A549 (cell line): ENCODE measurements at regions not wholly inside any gene's neighbourhood (a gene's known extent, or its start where the extent isn't known, plus 50 kb on each side); places are given as distances from the start of the nearest gene placed in this dataset.

Source experiments
- ATAC-seq, 2 experiments: fragments of 200-7000 bp in 1 of 2; fragments of >200 bp in 1 of 2; cut with Nextera tagmentation in 1 of 2; cut with Tn5 transposase in 1 of 2; 3 replicates each; pipeline versions ENCODE4 v1.8.0 to v1.9.1; 2018 to 2020; ENCODE audit warnings: mild to moderate bottlenecking in 1 of 2, moderate library complexity in 1 of 2
- CTCF ChIA-PET: fragments of 300-600 bp; sonication (Branson Sonifier 250); formaldehyde crosslinking; extraction: SDS; loops from one replicate; lab custom pipeline; 2021; ENCODE audit warnings: antibody characterized with exemption, inconsistent platforms; lab: Yijun Ruan, JAX
- POLR2A ChIA-PET: fragments of 350-600 bp; formaldehyde crosslinking; extraction: SDS; loops from one replicate; lab custom pipeline; 2021; ENCODE audit warnings: antibody characterized with exemption, inconsistent platforms; lab: Yijun Ruan, JAX
- DNase-seq, 2 experiments: peaks; one replicate each; pipeline versions ENCODE4 v3.0.0 to v3.0.0-alpha.2; 2011 to 2016; ENCODE audit warnings: low read depth in 1 of 2, low spot score in 1 of 2
- FAIRE-seq: peaks from 2 replicates; lab custom pipeline; 2011; peaks lifted over from hg19 to GRCh38; lab: Jason Lieb, UNC
- H3K27ac ChIP-seq, 2 experiments: fragments of >200 bp; sonication (Bioruptor Twin); formaldehyde crosslinking; 3 replicates each; pipeline ENCODE4 v1.5.1; 2016 to 2017
- H3K4me1 ChIP-seq: fragments of >200 bp; sonication (Bioruptor Twin); formaldehyde crosslinking; 3 replicates; pipeline ENCODE4 v1.6.1; 2016
- H3K4me2 ChIP-seq: fragments of >200 bp; sonication (Bioruptor Twin); formaldehyde crosslinking; 3 replicates; pipeline ENCODE4 v1.6.1; 2016
- H3K4me3 ChIP-seq: fragments of >200 bp; sonication (Bioruptor Twin); formaldehyde crosslinking; 3 replicates; pipeline ENCODE4 v1.5.1; 2016
- H3K9me3 ChIP-seq: fragments of >200 bp; sonication (Bioruptor Twin); formaldehyde crosslinking; 3 replicates; pipeline ENCODE4 v1.6.1; 2016
- CBX2 ChIP-seq: fragments of 200-600 bp; sonication (generic); IDR thresholded peaks from 2 replicates; pipeline ENCODE4 v1.6.1; 2016; ENCODE audit warnings: low read depth, mild to moderate bottlenecking, borderline replicate concordance
- CTCF ChIP-seq: fragments of >200 bp; sonication (Bioruptor Twin); formaldehyde crosslinking; IDR thresholded peaks from 3 replicates; pipeline ENCODE4 v1.5.1; 2016
- EHF ChIP-seq: fragments of 250-450 bp; sonication (Bioruptor Pico); IDR thresholded peaks from 2 replicates; pipeline ENCODE4 v1.5.0; 2020; ENCODE audit warnings: mild to moderate bottlenecking
- EHMT2 ChIP-seq: fragments of 200-600 bp; sonication (generic); IDR thresholded peaks from 2 replicates; pipeline ENCODE4 v1.6.1; 2016; ENCODE audit warnings: antibody characterized with exemption, low read depth, mild to moderate bottlenecking, moderate library complexity
- FOSB ChIP-seq: fragments of 250-450 bp; sonication (Bioruptor Pico); IDR thresholded peaks from 2 replicates; pipeline ENCODE4 v1.5.0; 2020; ENCODE audit warnings: mild to moderate bottlenecking, moderate library complexity
- FOSL2 ChIP-seq, 2 experiments: fragments of 450-650 bp in 1 of 2; fragments of >200 bp in 1 of 2; sonication (Bioruptor Twin) in 1 of 2; formaldehyde crosslinking; IDR thresholded peaks; 2 replicates each; pipeline versions ENCODE4 v1.5.0 to v1.6.1; 2016 to 2020; ENCODE audit warnings: mild to moderate bottlenecking in 1 of 2, moderate library complexity in 1 of 2
- FOXS1 ChIP-seq: fragments of 250-450 bp; sonication (Bioruptor Pico); IDR thresholded peaks from 2 replicates; pipeline ENCODE4 v1.5.0; 2020; ENCODE audit warnings: mild to moderate bottlenecking, moderate library complexity
- GATA3 ChIP-seq: IDR thresholded peaks from 2 replicates; pipeline ENCODE4 v1.6.1; 2012; ENCODE audit warnings: borderline replicate concordance
- HDAC2 ChIP-seq: fragments of 200-600 bp; sonication (generic); IDR thresholded peaks from 2 replicates; pipeline ENCODE4 v1.6.1; 2016
- HES2 ChIP-seq: fragments of >200 bp; sonication (Bioruptor Twin); formaldehyde crosslinking; IDR thresholded peaks from 2 replicates; pipeline ENCODE4 v1.6.1; 2016
- HEYL ChIP-seq: fragments of 250-450 bp; sonication (Bioruptor Pico); IDR thresholded peaks from 2 replicates; pipeline ENCODE4 v1.8.0; 2021; ENCODE audit warnings: mild to moderate bottlenecking, moderate library complexity
- HOXB13 ChIP-seq: fragments of 250-450 bp; sonication (Bioruptor Pico); IDR thresholded peaks from 2 replicates; pipeline ENCODE4 v1.5.0; 2020; ENCODE audit warnings: low read depth, mild to moderate bottlenecking, moderate library complexity
- JUNB ChIP-seq: fragments of >200 bp; sonication (Bioruptor Twin); formaldehyde crosslinking; IDR thresholded peaks from 2 replicates; pipeline ENCODE4 v1.6.1; 2016
- KDM5A ChIP-seq: fragments of 200-600 bp; sonication (generic); IDR thresholded peaks from 2 replicates; pipeline ENCODE4 v1.6.1; 2016; ENCODE audit warnings: antibody characterized with exemption, mild to moderate bottlenecking
- MAX ChIP-seq: IDR thresholded peaks from 2 replicates; pipeline ENCODE4 v1.6.1; 2012
- MAZ ChIP-seq: fragments of 150-350 bp; IDR thresholded peaks from 2 replicates; pipeline ENCODE4 v1.6.1; 2014; ENCODE audit warnings: antibody characterized with exemption, low read depth, low read length, borderline replicate concordance
- MYC ChIP-seq: IDR thresholded peaks from 2 replicates; pipeline ENCODE4 v1.6.1; 2012; ENCODE audit warnings: mild to moderate bottlenecking, inconsistent platforms, low read length, improper control_type of control experiment, borderline replicate concordance
- NR3C1 ChIP-seq: fragments of >200 bp; sonication (Bioruptor Twin); formaldehyde crosslinking; IDR thresholded peaks from 3 replicates; pipeline ENCODE4 v1.6.1; 2017
- PHF8 ChIP-seq: fragments of 200-600 bp; sonication (generic); IDR thresholded peaks from 2 replicates; pipeline ENCODE4 v1.6.1; 2016; ENCODE audit warnings: low read depth, mild to moderate bottlenecking, antibody characterized with exemption, moderate library complexity, borderline replicate concordance
- POLR2A ChIP-seq: IDR thresholded peaks from 2 replicates; pipeline ENCODE4 v1.6.1; 2012; ENCODE audit warnings: mild to moderate bottlenecking, low read length
- RAD21 ChIP-seq, 2 experiments: fragments of >200 bp in 1 of 2; sonication (Bioruptor Twin) in 1 of 2; formaldehyde crosslinking in 1 of 2; IDR thresholded peaks in 1 of 2; conservative IDR thresholded peaks in 1 of 2; 2 replicates in 1 of 2; 3 replicates in 1 of 2; pipeline ENCODE4 v1.6.1; 2012 to 2018; ENCODE audit warnings: inconsistent platforms in 1 of 2
- RFX5 ChIP-seq: fragments of 450-650 bp; IDR thresholded peaks from 2 replicates; pipeline ENCODE4 v1.7.1; 2014; ENCODE audit warnings: antibody characterized with exemption, mild to moderate bottlenecking, moderate library complexity
- SMC3 ChIP-seq: fragments of >200 bp; sonication (Bioruptor Twin); formaldehyde crosslinking; IDR thresholded peaks from 3 replicates; pipeline ENCODE4 v1.6.1; 2018; ENCODE audit warnings: inconsistent platforms
- TFCP2L1 ChIP-seq: fragments of 250-450 bp; sonication (Bioruptor Pico); IDR thresholded peaks from 2 replicates; pipeline ENCODE4 v1.5.0; 2021; ENCODE audit warnings: mild to moderate bottlenecking
- ZFP36 ChIP-seq: fragments of 450-650 bp; IDR thresholded peaks from 2 replicates; pipeline ENCODE4 v1.6.1; 2014; ENCODE audit warnings: borderline replicate concordance; ENCODE audit not compliant: partially characterized antibody
- WGBS: methylation state at CpG from one replicate; pipeline ENCODE4 v1.1.6; 2017; ENCODE audit errors: missing lambda C conversion rate; 5-methylcytosine and 5-hydroxymethylcytosine counted together

GRCh38 chr7:97454636-97455035 is 277.2 kb upstream of the TAC1 start:
- FAIRE-seq = no peak
- ChIA-PET POLR2A (no interaction called here), CTCF (interaction anchor here (1.1 kb wide), 1 partner anchor 9 kb away, joined by 3 read pairs; no protein-coding TSS in a partner anchor)
- no peak overlapping the region for H3K27ac ChIP-seq
- ATAC-seq = no peak
- TF ChIP-seq ZFP36 (no peak), FOXS1 (CRISPR knock-in tag) (no peak), SMC3 (no peak), HEYL (CRISPR knock-in tag) (no peak), GATA3 (no peak), FOSB (CRISPR knock-in tag) (no peak), JUNB (no peak), EHMT2 (no peak), TFCP2L1 (no peak), RAD21 (conservative IDR thresholded peaks at IDR 0.05 in 1 of 2, IDR thresholded peaks at IDR 0.05 in 1 of 2) (no peak), CTCF (no peak), CBX2 (no peak), HES2 (no peak), PHF8 (no peak), NR3C1 (no peak), MAX (no peak), RFX5 (no peak), HDAC2 (no peak)
- H3K4me2 ChIP-seq = no peak overlapping the region
- no peak overlapping the region for H3K4me3 ChIP-seq
- 60% methylated on average over 1 of the region's 1 CpG for WGBS
- H3K9me3 ChIP-seq = no peaks in the 10 kb centered on the region
- H3K4me1 ChIP-seq = no peaks in the 10 kb centered on the region
- DNase-seq = no peak

GRCh38 chr7:97457054-97457453 is 274.8 kb upstream of the TAC1 start:
- DNase-seq = no peak
- no peak overlapping the region for H3K27ac ChIP-seq
- H3K4me3 ChIP-seq = no peak overlapping the region
- POLR2A ChIA-PET = no interaction called here
- no peak overlapping the region for H3K4me2 ChIP-seq
- TF ChIP-seq HOXB13 (CRISPR knock-in tag) = no peak
- TF ChIP-seq FOSL2 (IDR thresholded peaks at IDR 0.05) = no peak
- no peak for TF ChIP-seq FOSL2 (CRISPR knock-in tag; IDR thresholded peaks at IDR 0.05)
- no peak for TF ChIP-seq MAX
- no peak for TF ChIP-seq POLR2A
- no peak for TF ChIP-seq MYC
- no peak for TF ChIP-seq HEYL (CRISPR knock-in tag)
- TF ChIP-seq RAD21 (conservative IDR thresholded peaks at IDR 0.05 in 1 of 2, IDR thresholded peaks at IDR 0.05 in 1 of 2) = no peak
- no peak for TF ChIP-seq EHF (CRISPR knock-in tag)
- TF ChIP-seq KDM5A = no peak
- TF ChIP-seq MAZ = no peak
- TF ChIP-seq, all 56 proteins: peak for 0
- 2% methylated on average over 3 of the region's 3 CpGs for WGBS
- no peaks in the 10 kb centered on the region for H3K9me3 ChIP-seq
- ATAC-seq = no peak
- CTCF ChIA-PET = interaction anchor here (0.6 kb wide), 1 partner anchor 85 kb away, joined by 3 read pairs; no protein-coding TSS in a partner anchor
- H3K4me1 ChIP-seq = no peaks in the 10 kb centered on the region
- FAIRE-seq = no peak
